ENCODE measurements at regions not wholly inside any gene's neighbourhood (a gene's known extent, or its start where the extent isn't known, plus 50 kb on each side); places are given as distances from the start of the nearest gene placed in this dataset.

DNA sequence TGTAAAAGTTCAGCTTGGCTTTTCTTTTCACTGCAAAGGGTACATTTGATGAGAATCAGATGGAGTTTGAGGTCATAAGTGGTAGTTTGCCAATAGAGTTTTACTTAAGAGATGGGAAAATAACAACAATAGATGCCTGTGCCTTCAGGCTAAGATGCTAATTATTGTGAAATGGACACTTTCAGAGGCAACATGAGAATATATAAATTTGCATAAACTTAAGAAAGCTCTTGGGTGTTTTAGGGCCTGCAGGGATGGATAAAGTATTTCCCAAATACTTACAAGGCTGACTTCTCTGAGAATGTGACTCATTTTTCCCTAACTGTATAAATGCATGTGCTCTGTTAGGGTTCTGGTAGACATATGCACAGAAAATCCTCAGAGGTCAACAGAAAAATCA is 200.3 kb upstream of the SVIL start:
- Histone ChIP-seq H4K20me1 (ENCODE audit: control insufficient read depth, insufficient read depth, insufficient read length) (no peaks in the 10 kb centered on the region), H3K4me1 (ENCODE audit: insufficient read depth, low read length) (peaks cover 3% of the 10 kb centered on the region; the same call in 1 of the 2 replicates), H2BK12ac (ENCODE audit: insufficient read length, low read depth, low read length) (no peak overlapping the region), H2AFZ (ENCODE audit: low read length) (no peak overlapping the region), H2BK5ac (ENCODE audit: insufficient read length, low read length) (no peak overlapping the region), H3T11ph (ENCODE audit: low read length) (no peak overlapping the region), H4K91ac (ENCODE audit: insufficient read length, low read depth, low read length) (no peak overlapping the region), H3K23me2 (ENCODE audit: insufficient read length, low read depth, low read length, poor library complexity, severe bottlenecking) (no peaks in the 10 kb centered on the region), H3K9ac (ENCODE audit: extremely low read depth, insufficient read length, low read length) (no peak overlapping the region), H3K27ac (ENCODE audit: insufficient read length, low read depth, low read length) (no peak overlapping the region), H2AK5ac (ENCODE audit: insufficient read length, low read length) (no peak overlapping the region), H3K4ac (ENCODE audit: low read depth, low read length) (no peak overlapping the region), H4K8ac (replicated peaks; ENCODE audit: insufficient read length, low read depth, low read length) (no peak overlapping the region), H3K4me2 (ENCODE audit: insufficient read depth, insufficient read length, low read length) (no peak overlapping the region), H3K9me3 (ENCODE audit: control insufficient read depth, low read depth, low read length) (no peaks in the 10 kb centered on the region), H3K79me2 (ENCODE audit: insufficient read depth, low read length) (no peaks in the 10 kb centered on the region), H3K56ac (ENCODE audit: insufficient read length, low read depth, low read length) (no peak overlapping the region), H4K5ac (ENCODE audit: insufficient read length, low read depth, low read length) (no peak overlapping the region), H3K18ac (ENCODE audit: insufficient read length, low read depth, low read length) (no peak overlapping the region), H3K27me3 (ENCODE audit: insufficient read depth, low read length) (no peaks in the 10 kb centered on the region), H2BK20ac (ENCODE audit: low read depth, low read length, poor library complexity, severe bottlenecking) (no peak overlapping the region), H2BK15ac (ENCODE audit: low read depth, low read length) (no peak overlapping the region), H3K23ac (ENCODE audit: insufficient read length, low read depth, low read length) (no peak overlapping the region), H3K14ac (ENCODE audit: insufficient read depth, low read length) (no peak overlapping the region), H3K79me1 (ENCODE audit: insufficient read depth, low read depth, low read length, poor library complexity, severe bottlenecking) (no peaks in the 10 kb centered on the region), H2BK120ac (ENCODE audit: low read depth, low read length, poor library complexity, severe bottlenecking) (no peak overlapping the region)
- H3K27ac Mint-ChIP-seq, result no peak overlapping the region
- peaks cover 10 to 11% of the 10 kb centered on the region in 2 experiments for H3K4me1 Mint-ChIP-seq
- H3K9me3 Mint-ChIP-seq, result no peaks in the 10 kb centered on the region
- no peak overlapping the region for H3K4me3 Mint-ChIP-seq
- TF ChIP-seq, protein P1, sequence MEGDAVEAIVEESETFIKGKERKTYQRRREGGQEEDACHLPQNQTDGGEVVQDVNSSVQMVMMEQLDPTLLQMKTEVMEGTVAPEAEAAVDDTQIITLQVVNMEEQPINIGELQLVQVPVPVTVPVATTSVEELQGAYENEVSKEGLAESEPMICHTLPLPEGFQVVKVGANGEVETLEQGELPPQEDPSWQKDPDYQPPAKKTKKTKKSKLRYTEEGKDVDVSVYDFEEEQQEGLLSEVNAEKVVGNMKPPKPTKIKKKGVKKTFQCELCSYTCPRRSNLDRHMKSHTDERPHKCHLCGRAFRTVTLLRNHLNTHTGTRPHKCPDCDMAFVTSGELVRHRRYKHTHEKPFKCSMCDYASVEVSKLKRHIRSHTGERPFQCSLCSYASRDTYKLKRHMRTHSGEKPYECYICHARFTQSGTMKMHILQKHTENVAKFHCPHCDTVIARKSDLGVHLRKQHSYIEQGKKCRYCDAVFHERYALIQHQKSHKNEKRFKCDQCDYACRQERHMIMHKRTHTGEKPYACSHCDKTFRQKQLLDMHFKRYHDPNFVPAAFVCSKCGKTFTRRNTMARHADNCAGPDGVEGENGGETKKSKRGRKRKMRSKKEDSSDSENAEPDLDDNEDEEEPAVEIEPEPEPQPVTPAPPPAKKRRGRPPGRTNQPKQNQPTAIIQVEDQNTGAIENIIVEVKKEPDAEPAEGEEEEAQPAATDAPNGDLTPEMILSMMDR (conservative IDR thresholded peaks at IDR 0.05), result no peak
- DNase-seq, result no peak
- no peaks in the 10 kb centered on the region for H3K36me3 Mint-ChIP-seq (ENCODE audit: insufficient read depth in 1 of 3, low read depth in 3 of 3)
- peaks cover 2% of the 10 kb centered on the region for H3K27me3 Mint-ChIP-seq (ENCODE audit: low read depth)
